Suprapubic skin (tissue), 3 donors: ENCODE measurements at regions not wholly inside any gene's neighbourhood (a gene's known extent, or its start where the extent isn't known, plus 50 kb on each side); places are given as distances from the start of the nearest gene placed in this dataset.

ENCODE experiments used
- EP300 ChIP-seq: sonication (generic); formaldehyde crosslinking; IDR thresholded peaks from one replicate; pipeline ENCODE4 v1.6.1; 2017; ENCODE audit warnings: antibody characterized with exemption
- TF ChIP-seq, protein P1 (sequence below), 2 donors: fragments of 200-600 bp in 1 of 2; fragments of 450-650 bp in 1 of 2; sonication (generic) in 1 of 2; IDR thresholded peaks; one replicate each; pipeline ENCODE4 v1.5.1; 2016 to 2019; ENCODE audit warnings: antibody characterized with exemption in 2 of 2, mild to moderate bottlenecking in 1 of 2, moderate library complexity in 1 of 2

GRCh38 chr4:176406297-176406696, 86.5 kb downstream of the SPCS3 start:
- TF ChIP-seq EP300: no peak
- TF ChIP-seq, protein P1, sequence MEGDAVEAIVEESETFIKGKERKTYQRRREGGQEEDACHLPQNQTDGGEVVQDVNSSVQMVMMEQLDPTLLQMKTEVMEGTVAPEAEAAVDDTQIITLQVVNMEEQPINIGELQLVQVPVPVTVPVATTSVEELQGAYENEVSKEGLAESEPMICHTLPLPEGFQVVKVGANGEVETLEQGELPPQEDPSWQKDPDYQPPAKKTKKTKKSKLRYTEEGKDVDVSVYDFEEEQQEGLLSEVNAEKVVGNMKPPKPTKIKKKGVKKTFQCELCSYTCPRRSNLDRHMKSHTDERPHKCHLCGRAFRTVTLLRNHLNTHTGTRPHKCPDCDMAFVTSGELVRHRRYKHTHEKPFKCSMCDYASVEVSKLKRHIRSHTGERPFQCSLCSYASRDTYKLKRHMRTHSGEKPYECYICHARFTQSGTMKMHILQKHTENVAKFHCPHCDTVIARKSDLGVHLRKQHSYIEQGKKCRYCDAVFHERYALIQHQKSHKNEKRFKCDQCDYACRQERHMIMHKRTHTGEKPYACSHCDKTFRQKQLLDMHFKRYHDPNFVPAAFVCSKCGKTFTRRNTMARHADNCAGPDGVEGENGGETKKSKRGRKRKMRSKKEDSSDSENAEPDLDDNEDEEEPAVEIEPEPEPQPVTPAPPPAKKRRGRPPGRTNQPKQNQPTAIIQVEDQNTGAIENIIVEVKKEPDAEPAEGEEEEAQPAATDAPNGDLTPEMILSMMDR (IDR thresholded peaks at IDR 0.05): no peak
